HG02678 (cell line): ENCODE measurements at regions not wholly inside any gene's neighbourhood (a gene's known extent, or its start where the extent isn't known, plus 50 kb on each side); places are given as distances from the start of the nearest gene placed in this dataset.

Experiments used
- ATAC-seq: cut with Tn5 transposase; IDR thresholded peaks from one replicate; pipeline ENCODE4 v1.9.1; 2021; ENCODE audit warnings: mild to moderate bottlenecking, moderate library complexity; ENCODE audit not compliant: unreplicated experiment

- ATAC-seq = no peak
Measured at GRCh38 chr18:61222206-61222605, 111.0 kb upstream of the CDH20 start.

- ATAC-seq = no peak
Measured at GRCh38 chr18:61225336-61225735, 107.9 kb upstream of the CDH20 start.

- no peak for ATAC-seq
Measured at GRCh38 chr18:61236356-61237057, 96.7 kb upstream of the CDH20 start.

- no peak for ATAC-seq
Measured at GRCh38 chr18:61237529-61237928, 95.7 kb upstream of the CDH20 start.

- ATAC-seq = no peak
Measured at GRCh38 chr18:61239051-61239450, 94.2 kb upstream of the CDH20 start.

- ATAC-seq = no peak
Measured at GRCh38 chr18:61241260-61241853, 91.9 kb upstream of the CDH20 start.

- no peak for ATAC-seq
Measured at GRCh38 chr18:61244632-61245031, 88.6 kb upstream of the CDH20 start.

GRCh38 chr18:61245276-61245675 lies 88.0 kb upstream of the CDH20 start:
- no peak for ATAC-seq

GRCh38 chr18:61248589-61248988 lies 84.6 kb upstream of the CDH20 start:
- ATAC-seq = no peak

- ATAC-seq = no peak
Measured at GRCh38 chr18:61256291-61256690, 76.9 kb upstream of the CDH20 start.

- no peak for ATAC-seq
Measured at GRCh38 chr18:61261870-61262269, 71.4 kb upstream of the CDH20 start.

- ATAC-seq = no peak
Measured at GRCh38 chr18:61272793-61273192, 60.4 kb upstream of the CDH20 start.

- ATAC-seq = no peak
Measured at GRCh38 chr18:61273533-61273932, 59.7 kb upstream of the CDH20 start.

GRCh38 chr18:61274416-61274960 lies 58.7 kb upstream of the CDH20 start:
- ATAC-seq = no peak

GRCh38 chr18:61277808-61278207 lies 55.4 kb upstream of the CDH20 start:
- no peak for ATAC-seq

- no peak for ATAC-seq
Measured at GRCh38 chr18:61281431-61281830, 51.8 kb upstream of the CDH20 start.

- ATAC-seq = no peak
Measured at GRCh38 chr18:61282926-61283325, 50.3 kb upstream of the CDH20 start.
